ENCODE measurements at regions not wholly inside any gene's neighbourhood (a gene's known extent, or its start where the extent isn't known, plus 50 kb on each side); places are given as distances from the start of the nearest gene placed in this dataset.

DNA sequence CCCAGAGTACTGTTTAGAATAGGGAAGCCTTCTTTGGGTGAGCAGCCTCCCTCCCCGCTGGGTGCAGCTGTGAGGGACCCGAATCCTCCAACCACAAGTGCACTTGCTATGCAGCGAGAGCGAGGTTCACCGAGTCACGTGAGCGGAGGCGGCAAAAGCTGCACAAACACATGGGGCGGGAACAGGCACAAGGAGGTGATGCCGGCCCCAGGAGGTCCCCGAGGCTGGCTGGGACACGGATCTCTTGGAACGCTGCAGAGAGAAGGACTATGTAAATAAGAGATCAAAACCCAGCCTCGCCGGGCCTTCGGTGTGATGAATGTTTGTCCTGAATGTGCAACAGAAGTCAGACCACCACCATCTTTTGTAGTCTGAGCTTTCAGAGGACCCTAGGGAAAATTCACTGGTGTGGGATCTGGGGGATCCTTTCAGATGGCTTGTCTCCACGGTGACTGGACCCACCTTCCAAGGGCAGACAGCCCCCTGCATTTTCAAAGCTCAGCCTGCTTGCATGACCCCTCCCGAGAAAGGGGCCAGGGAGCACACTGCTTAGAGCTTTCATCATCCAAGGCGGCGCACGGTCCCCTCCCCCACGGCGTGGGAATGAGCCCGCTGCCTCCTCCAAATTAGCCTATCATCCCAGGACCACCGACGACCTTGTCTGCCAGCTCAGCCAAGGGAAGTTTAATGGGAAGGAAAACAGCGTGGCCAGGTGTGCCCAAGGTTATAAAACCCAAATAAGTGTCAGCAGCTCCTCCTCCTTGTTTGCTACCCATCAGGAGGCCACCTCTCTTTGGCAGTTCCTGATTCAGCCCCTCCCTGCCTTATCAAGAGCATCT is 327.7 kb downstream of the CXCL12 start:
- Histone ChIP-seq H3K4me1 (ENCODE audit: control insufficient read depth in 1 of 2, insufficient read depth in 1 of 2, low read depth in 1 of 2, low read length in 1 of 2) (no peaks in the 10 kb centered on the region), H3K27me3 (peaks cover 11% of the 10 kb centered on the region), H3K4me3 (ENCODE audit: low read depth in 1 of 2, low read length in 1 of 2) (no peak overlapping the region), H3K9me3 (no peaks in the 10 kb centered on the region), H3K36me3 (no peaks in the 10 kb centered on the region), H3K27ac (no peak overlapping the region)
- TF ChIP-seq, protein P1, sequence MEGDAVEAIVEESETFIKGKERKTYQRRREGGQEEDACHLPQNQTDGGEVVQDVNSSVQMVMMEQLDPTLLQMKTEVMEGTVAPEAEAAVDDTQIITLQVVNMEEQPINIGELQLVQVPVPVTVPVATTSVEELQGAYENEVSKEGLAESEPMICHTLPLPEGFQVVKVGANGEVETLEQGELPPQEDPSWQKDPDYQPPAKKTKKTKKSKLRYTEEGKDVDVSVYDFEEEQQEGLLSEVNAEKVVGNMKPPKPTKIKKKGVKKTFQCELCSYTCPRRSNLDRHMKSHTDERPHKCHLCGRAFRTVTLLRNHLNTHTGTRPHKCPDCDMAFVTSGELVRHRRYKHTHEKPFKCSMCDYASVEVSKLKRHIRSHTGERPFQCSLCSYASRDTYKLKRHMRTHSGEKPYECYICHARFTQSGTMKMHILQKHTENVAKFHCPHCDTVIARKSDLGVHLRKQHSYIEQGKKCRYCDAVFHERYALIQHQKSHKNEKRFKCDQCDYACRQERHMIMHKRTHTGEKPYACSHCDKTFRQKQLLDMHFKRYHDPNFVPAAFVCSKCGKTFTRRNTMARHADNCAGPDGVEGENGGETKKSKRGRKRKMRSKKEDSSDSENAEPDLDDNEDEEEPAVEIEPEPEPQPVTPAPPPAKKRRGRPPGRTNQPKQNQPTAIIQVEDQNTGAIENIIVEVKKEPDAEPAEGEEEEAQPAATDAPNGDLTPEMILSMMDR (IDR thresholded peaks at IDR 0.05): no peak

DNA sequence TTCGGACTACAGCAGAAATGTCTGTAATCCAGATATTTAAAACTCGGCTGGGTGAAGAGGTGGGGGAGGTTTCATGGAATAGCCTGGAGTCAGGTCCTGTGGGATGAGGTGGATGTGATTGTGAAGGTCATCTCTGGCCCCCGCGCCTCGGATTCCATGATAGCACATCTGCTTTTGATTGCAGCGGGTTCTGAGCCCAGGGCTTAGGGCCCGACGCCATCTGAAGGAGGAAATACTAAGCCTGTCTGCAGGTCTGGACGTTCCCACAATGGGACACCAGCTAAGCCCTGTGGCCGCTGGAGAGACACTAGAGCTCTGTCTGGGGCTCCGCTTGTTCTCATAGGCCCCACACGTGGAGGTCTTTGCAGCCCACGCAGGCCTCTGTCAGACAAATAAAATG is 328.7 kb downstream of the CXCL12 start:
- Histone ChIP-seq H3K27me3 (peaks cover 20% of the 10 kb centered on the region), H3K4me3 (ENCODE audit: low read depth in 1 of 2, low read length in 1 of 2) (no peak overlapping the region), H3K36me3 (no peaks in the 10 kb centered on the region), H3K9me3 (no peaks in the 10 kb centered on the region), H3K27ac (no peak overlapping the region), H3K4me1 (ENCODE audit: control insufficient read depth in 1 of 2, insufficient read depth in 1 of 2, low read depth in 1 of 2, low read length in 1 of 2) (no peaks in the 10 kb centered on the region)
- TF ChIP-seq, protein P1 (IDR thresholded peaks at IDR 0.05): no peak

DNA sequence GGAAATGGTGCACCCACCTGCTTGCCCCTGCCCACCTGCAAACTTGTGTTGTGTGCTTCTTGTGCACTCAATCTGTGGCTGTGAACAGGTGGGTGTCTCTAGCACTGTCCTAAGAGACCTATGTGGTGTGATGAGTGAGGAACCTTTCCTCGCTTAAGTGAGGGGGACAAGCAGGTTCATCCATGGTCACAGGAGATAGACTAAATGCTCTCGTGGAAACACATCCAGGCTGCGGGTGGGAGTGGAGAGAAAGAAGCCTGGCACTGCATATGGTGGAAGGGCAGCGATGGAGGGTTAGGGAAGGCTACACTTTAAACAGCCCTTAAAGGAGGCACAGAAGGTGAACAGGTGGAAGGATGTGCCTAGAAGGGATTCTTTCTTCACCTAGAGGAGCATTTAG is 330.9 kb downstream of the CXCL12 start:
- no peak overlapping the region for H3K27ac ChIP-seq
- H3K4me3 ChIP-seq (ENCODE audit: low read depth in 1 of 2, low read length in 1 of 2): no peak overlapping the region
- TF ChIP-seq, protein P1 (IDR thresholded peaks at IDR 0.05): no peak
- H3K27me3 ChIP-seq: peaks cover 24% of the 10 kb centered on the region
- H3K36me3 ChIP-seq: no peaks in the 10 kb centered on the region
- no peaks in the 10 kb centered on the region for H3K4me1 ChIP-seq (ENCODE audit: control insufficient read depth in 1 of 2, insufficient read depth in 1 of 2, low read depth in 1 of 2, low read length in 1 of 2)
- H3K9me3 ChIP-seq: no peaks in the 10 kb centered on the region

DNA sequence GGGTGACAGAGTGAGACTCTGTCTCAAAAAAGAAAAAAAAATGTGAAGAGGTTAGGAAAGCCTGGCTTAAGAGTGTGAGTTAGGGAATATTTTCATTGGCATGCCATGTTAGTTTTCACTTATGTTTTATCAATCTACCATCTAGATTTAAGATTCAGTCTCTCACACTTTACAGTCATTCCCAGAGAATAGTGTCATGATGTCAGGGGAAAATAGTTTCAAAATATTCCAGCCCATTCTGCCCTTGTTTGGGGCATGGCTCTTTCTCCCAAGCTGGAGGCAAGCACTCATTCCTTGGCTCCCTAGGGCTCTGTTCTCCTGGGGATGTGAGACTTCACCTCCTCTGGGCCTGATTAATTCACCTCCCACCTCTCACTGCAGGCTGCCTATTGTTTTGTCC is 331.5 kb downstream of the CXCL12 start:
- Histone ChIP-seq H3K4me3 (ENCODE audit: low read depth in 1 of 2, low read length in 1 of 2) (no peak overlapping the region), H3K4me1 (ENCODE audit: control insufficient read depth in 1 of 2, insufficient read depth in 1 of 2, low read depth in 1 of 2, low read length in 1 of 2) (no peaks in the 10 kb centered on the region), H3K27ac (no peak overlapping the region), H3K36me3 (no peaks in the 10 kb centered on the region), H3K27me3 (peaks cover 24% of the 10 kb centered on the region), H3K9me3 (no peaks in the 10 kb centered on the region)
- TF ChIP-seq, protein P1 (IDR thresholded peaks at IDR 0.05): no peak

DNA sequence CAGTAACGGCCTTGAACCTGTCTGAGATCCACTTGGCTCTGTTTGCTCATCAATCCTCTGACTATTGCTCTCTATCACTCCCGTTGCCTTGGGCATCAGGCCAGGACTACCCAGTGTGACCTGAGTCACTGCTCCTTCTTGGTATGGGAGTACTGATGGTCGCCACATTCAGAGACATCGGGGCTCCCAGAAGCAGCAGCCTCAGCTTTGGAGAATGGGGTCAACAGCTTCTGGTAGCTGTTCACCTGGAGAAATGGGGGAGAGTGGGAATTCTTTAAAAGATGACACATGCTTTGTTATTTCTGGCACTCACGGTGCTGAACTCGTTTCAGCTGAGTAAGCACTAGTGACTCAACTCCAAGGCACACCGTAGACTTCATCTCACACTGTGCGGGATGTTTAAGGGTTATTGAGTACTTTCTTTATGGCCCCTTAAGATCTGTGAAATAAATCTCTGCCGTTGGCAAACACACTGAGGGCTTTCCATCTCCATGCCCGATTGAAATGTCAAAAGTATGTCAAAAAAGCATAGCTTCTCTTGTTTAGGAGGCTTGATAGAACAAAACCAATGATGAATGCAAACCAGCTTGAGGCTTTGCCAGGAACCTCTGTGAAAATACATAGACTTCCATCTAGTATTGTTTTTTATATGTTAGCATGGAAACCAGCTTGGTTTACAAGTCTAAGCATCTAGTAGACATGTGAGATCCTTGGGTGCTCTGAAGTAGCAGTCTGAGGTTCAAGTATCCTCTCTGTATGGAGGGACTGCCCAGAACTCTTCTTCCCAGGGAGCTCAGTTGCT is 333.1 kb downstream of the CXCL12 start:
- Histone ChIP-seq H3K36me3 (no peaks in the 10 kb centered on the region), H3K4me1 (ENCODE audit: control insufficient read depth in 1 of 2, insufficient read depth in 1 of 2, low read depth in 1 of 2, low read length in 1 of 2) (peaks cover 3 to 7% of the 10 kb centered on the region in 2 experiments), H3K27me3 (peaks cover 34% of the 10 kb centered on the region), H3K4me3 (ENCODE audit: low read depth in 1 of 2, low read length in 1 of 2) (no peak overlapping the region), H3K9me3 (no peaks in the 10 kb centered on the region), H3K27ac (no peak overlapping the region)
- TF ChIP-seq, protein P1 (IDR thresholded peaks at IDR 0.05): no peak
